NCI-H460 (cell line): ENCODE measurements at regions not wholly inside any gene's neighbourhood (a gene's known extent, or its start where the extent isn't known, plus 50 kb on each side); places are given as distances from the start of the nearest gene placed in this dataset.

Source experiments
- DNase-seq: peaks from one replicate; pipeline ENCODE4 v3.0.0-alpha.2; 2016; ENCODE audit warnings: low read depth; ENCODE audit errors: extremely low read depth

GRCh38 chr9:106400170-106400569 is 462.8 kb upstream of the ZNF462 start:
- no peak for DNase-seq

GRCh38 chr9:106400950-106401349 is 462.0 kb upstream of the ZNF462 start:
- no peak for DNase-seq

- DNase-seq: no peak
Observed at GRCh38 chr9:106403081-106403480, 459.9 kb upstream of the ZNF462 start.

GRCh38 chr9:106404137-106404536 is 458.8 kb upstream of the ZNF462 start:
- no peak for DNase-seq

- no peak for DNase-seq
Observed at GRCh38 chr9:106405871-106406435, 457.0 kb upstream of the ZNF462 start.

GRCh38 chr9:106414042-106414441 is 448.9 kb upstream of the ZNF462 start:
- DNase-seq: no peak

GRCh38 chr9:106417685-106418084 is 445.3 kb upstream of the ZNF462 start:
- no peak for DNase-seq

- DNase-seq: no peak
Observed at GRCh38 chr9:106419829-106420228, 443.1 kb upstream of the ZNF462 start.

- DNase-seq: no peak
Observed at GRCh38 chr9:106420511-106420944, 442.4 kb upstream of the ZNF462 start.

- DNase-seq: no peak
Observed at GRCh38 chr9:106421772-106422171, 441.2 kb upstream of the ZNF462 start.

- DNase-seq: no peak
Observed at GRCh38 chr9:106423575-106423974, 439.4 kb upstream of the ZNF462 start.

GRCh38 chr9:106432631-106433030 is 430.3 kb upstream of the ZNF462 start:
- no peak for DNase-seq

GRCh38 chr9:106438928-106439327 is 424.0 kb upstream of the ZNF462 start:
- DNase-seq: no peak

GRCh38 chr9:106441283-106441682 is 421.7 kb upstream of the ZNF462 start:
- no peak for DNase-seq

- no peak for DNase-seq
Observed at GRCh38 chr9:106443520-106443919, 419.4 kb upstream of the ZNF462 start.

GRCh38 chr9:106445107-106445506 is 417.9 kb upstream of the ZNF462 start:
- DNase-seq: no peak

- DNase-seq: no peak
Observed at GRCh38 chr9:106449336-106449927, 413.5 kb upstream of the ZNF462 start.

GRCh38 chr9:106450549-106450948 is 412.4 kb upstream of the ZNF462 start:
- DNase-seq: no peak

GRCh38 chr9:106451223-106451622 is 411.7 kb upstream of the ZNF462 start:
- no peak for DNase-seq

GRCh38 chr9:106456581-106456980 is 406.4 kb upstream of the ZNF462 start:
- DNase-seq: no peak

- no peak for DNase-seq
Observed at GRCh38 chr9:106467113-106467864, 395.7 kb upstream of the ZNF462 start.

- DNase-seq: no peak
Observed at GRCh38 chr9:106467865-106468164, 395.2 kb upstream of the ZNF462 start.
